Heart left ventricle (tissue), 16 donors: ENCODE measurements at regions not wholly inside any gene's neighbourhood (a gene's known extent, or its start where the extent isn't known, plus 50 kb on each side); places are given as distances from the start of the nearest gene placed in this dataset.

ENCODE experiments used
- ATAC-seq, 4 donors: fragments of 200-7000 bp; cut with Tn5 transposase; one replicate each; pipeline ENCODE4 v1.9.1; 2020 to 2022; ENCODE audit warnings: moderate library complexity in 4 of 4, mild to moderate bottlenecking in 3 of 4, moderate number of reproducible peaks in 1 of 4
- DNase-seq, 5 donors: peaks; one replicate each; pipeline ENCODE4 v3.0.0-alpha.2; 2020
- H3K27ac ChIP-seq, 12 donors: fragments of 200-600 bp; sonication (generic) in 4 of 12; one replicate each; pipeline versions ENCODE4 v1.5.0 to v1.8.0; 2016 to 2022; ENCODE audit warnings: mild to moderate bottlenecking in 2 of 12
- H3K27me3 ChIP-seq, 9 donors: fragments of 200-600 bp; sonication (generic) in 2 of 9; one replicate each; pipeline versions ENCODE4 v1.5.1 to v1.8.0; 2016 to 2022; ENCODE audit warnings: mild to moderate bottlenecking in 3 of 9
- H3K36me3 ChIP-seq, 9 donors: fragments of 200-600 bp; sonication (generic) in 2 of 9; one replicate each; pipeline versions ENCODE4 v1.5.0 to v1.8.0; 2018 to 2022; ENCODE audit warnings: mild to moderate bottlenecking in 2 of 9
- H3K4me1 ChIP-seq, 12 donors: fragments of 200-600 bp; sonication (generic) in 4 of 12; one replicate each; pipeline versions ENCODE4 v1.5.0 to v1.8.0; 2016 to 2022; ENCODE audit warnings: mild to moderate bottlenecking in 3 of 12
- H3K4me3 ChIP-seq, 12 donors: fragments of 200-600 bp; sonication (generic) in 4 of 12; one replicate each; pipeline versions ENCODE4 v1.5.0 to v1.8.0; 2017 to 2022; ENCODE audit warnings: mild to moderate bottlenecking in 9 of 12, moderate library complexity in 4 of 12
- H3K9me3 ChIP-seq, 12 donors: fragments of 200-600 bp; sonication (generic) in 4 of 12; one replicate each; pipeline versions ENCODE4 v1.5.0 to v1.8.0; 2016 to 2022; ENCODE audit warnings: mild to moderate bottlenecking in 1 of 12
- POLR2A ChIP-seq, 2 donors: fragments of 450-650 bp; IDR thresholded peaks; one replicate each; pipeline ENCODE4 v1.6.1; 2017; ENCODE audit warnings: antibody characterized with exemption in 2 of 2, mild to moderate bottlenecking in 2 of 2, moderate library complexity in 2 of 2
- WGBS, 4 donors: extraction: QIAGEN DNeasy Blood & Tissue Kit in 2 of 4; methylation state at CpG; one replicate each; pipeline versions ENCODE4 v1.1.5 to v1.1.7; 2013 to 2018; 5-methylcytosine and 5-hydroxymethylcytosine counted together
- intact Hi-C, 10 donors: fragments of 100-400 bp; cut with DNase I; formaldehyde crosslinking; loops; one replicate each; pipeline versions ENCODE4 v1.11.1 to v1.14.2; 2022
- TF ChIP-seq, protein P1 (sequence below), 12 donors: fragments of 200-600 bp; sonication (generic) in 4 of 12; IDR thresholded peaks; one replicate each; pipeline versions ENCODE4 v1.5.0 to v1.8.0; 2018 to 2022; ENCODE audit warnings: antibody characterized with exemption in 12 of 12, mild to moderate bottlenecking in 5 of 12
- donor health status: ischemic (EF 13 %, LVEDD 7.1; RV severe dilation, severe dysfunction).
- donor health status: healthy with polysubstance abuse.
- donor health status: DM: no; HTN: yes; CAD: no.
- donor health status: DM: no; HTN: no; CAD: no.
- donor health status: ischemic (EF 25% LVEDD 6.9; RV normal size, moderate dysfunction).
- donor health status: ischemic (EF 25% LVEDD 5.7; RV mildly dilated, moderate dysfunction).
- donor health status: healthy.
- donor health status: DM: yes; HTN: yes; CAD: no.
- donor health status: ischemic (EF 35%, LVEDD 5.7; RV mildly dilated, moderate dysfunction).
- donor health status: nonischemic (EF 11% LVEDD 7.7; RV severe dilation, severe dysfunction).
- donor health status: DM: yes; HTN: yes; CAD: no.
- donor health status: PGD.
- donor health status: ischemic (EF 29% LVEDD 5.4; RV normal size, mild dysfunction).
- donor health status: nonischemic (EF 23%, LVEDD 6.1; RV moderate dilation, normal function).

DNA sequence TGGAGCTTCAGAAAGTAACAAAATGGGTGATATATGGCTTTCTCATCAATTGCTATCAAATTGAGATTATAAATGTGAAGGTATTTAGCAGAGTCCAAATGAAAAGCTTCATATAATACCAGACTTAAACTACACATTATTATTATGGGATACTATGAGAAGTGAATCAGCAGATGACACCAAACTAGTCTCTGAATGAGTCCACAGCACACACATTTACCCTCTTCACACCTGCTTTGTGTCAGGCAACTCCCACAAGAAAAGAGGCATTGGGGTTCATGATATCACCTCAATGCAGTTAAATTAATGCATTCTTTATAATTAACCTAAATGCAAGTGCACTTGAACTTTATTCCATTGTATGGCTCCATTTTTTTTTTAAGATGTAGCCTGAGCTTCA, 330.5 kb downstream of the BCL11B start:
- H3K36me3 ChIP-seq = no peaks in the 10 kb centered on the region
- peaks cover 0 to 13% (median 0%) of the 10 kb centered on the region in 12 donors for H3K4me1 ChIP-seq
- intact Hi-C loops = no loop called here
- TF ChIP-seq, protein P1, sequence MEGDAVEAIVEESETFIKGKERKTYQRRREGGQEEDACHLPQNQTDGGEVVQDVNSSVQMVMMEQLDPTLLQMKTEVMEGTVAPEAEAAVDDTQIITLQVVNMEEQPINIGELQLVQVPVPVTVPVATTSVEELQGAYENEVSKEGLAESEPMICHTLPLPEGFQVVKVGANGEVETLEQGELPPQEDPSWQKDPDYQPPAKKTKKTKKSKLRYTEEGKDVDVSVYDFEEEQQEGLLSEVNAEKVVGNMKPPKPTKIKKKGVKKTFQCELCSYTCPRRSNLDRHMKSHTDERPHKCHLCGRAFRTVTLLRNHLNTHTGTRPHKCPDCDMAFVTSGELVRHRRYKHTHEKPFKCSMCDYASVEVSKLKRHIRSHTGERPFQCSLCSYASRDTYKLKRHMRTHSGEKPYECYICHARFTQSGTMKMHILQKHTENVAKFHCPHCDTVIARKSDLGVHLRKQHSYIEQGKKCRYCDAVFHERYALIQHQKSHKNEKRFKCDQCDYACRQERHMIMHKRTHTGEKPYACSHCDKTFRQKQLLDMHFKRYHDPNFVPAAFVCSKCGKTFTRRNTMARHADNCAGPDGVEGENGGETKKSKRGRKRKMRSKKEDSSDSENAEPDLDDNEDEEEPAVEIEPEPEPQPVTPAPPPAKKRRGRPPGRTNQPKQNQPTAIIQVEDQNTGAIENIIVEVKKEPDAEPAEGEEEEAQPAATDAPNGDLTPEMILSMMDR (IDR thresholded peaks at IDR 0.05) = no peak
- no peak for TF ChIP-seq POLR2A (IDR thresholded peaks at IDR 0.05)
- ATAC-seq (no peak), DNase-seq (no peak)
- no peak overlapping the region for H3K4me3 ChIP-seq
- H3K9me3 ChIP-seq = no peaks in the 10 kb centered on the region
- H3K27me3 ChIP-seq = peaks cover 0 to 14% (median 0%) of the 10 kb centered on the region in 9 donors
- no peak overlapping the region for H3K27ac ChIP-seq

- Histone ChIP-seq H3K4me1 (peaks cover 0 to 13% (median 0%) of the 10 kb centered on the region in 12 donors), H3K4me3 (no peak overlapping the region), H3K27me3 (peaks cover 0 to 7% (median 0%) of the 10 kb centered on the region in 9 donors), H3K9me3 (no peaks in the 10 kb centered on the region), H3K36me3 (no peaks in the 10 kb centered on the region), H3K27ac (no peak overlapping the region)
- intact Hi-C loops = no loop called here
- WGBS, 4 donors = 85 to 93% (median 90%) methylated on average over 6 of the region's 6 CpGs
- DNase-seq = no peak
- TF ChIP-seq POLR2A (IDR thresholded peaks at IDR 0.05) = no peak
- TF ChIP-seq, protein P1 (IDR thresholded peaks at IDR 0.05) = no peak
- no peak for ATAC-seq
These were observed 328.1 kb downstream of the BCL11B start for GRCh38 chr14:98943907-98944306.

DNA sequence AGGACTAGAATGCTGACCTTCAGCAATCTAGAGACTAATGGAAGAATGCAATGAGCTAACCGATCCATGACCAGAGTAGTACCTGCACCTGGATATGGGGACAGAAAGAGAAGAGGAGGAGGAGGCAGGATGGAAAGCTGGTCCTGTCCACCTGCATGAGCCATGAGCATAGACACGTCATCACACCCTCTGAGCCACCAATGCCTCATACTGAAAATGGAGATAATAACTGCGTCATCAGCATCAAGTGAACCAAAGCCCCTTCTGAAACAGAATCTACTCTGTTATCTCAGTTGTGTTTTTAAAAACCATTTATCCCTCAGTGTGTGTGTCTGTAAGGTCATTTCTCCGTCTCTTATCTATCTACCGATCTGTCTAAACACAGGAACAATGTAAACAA, 327.0 kb downstream of the BCL11B start:
- H3K36me3 ChIP-seq = no peaks in the 10 kb centered on the region
- H3K9me3 ChIP-seq = no peaks in the 10 kb centered on the region
- H3K27ac ChIP-seq = no peak overlapping the region
- H3K27me3 ChIP-seq = peaks cover 0 to 7% (median 0%) of the 10 kb centered on the region in 9 donors
- no peak overlapping the region for H3K4me3 ChIP-seq
- intact Hi-C loops = no loop called here
- DNase-seq = no peak
- 72 to 80% (median 77%) methylated on average over 5 of the region's 5 CpGs for WGBS, 4 donors
- no peak for ATAC-seq
- TF ChIP-seq, protein P1 (IDR thresholded peaks at IDR 0.05) = no peak
- no peak for TF ChIP-seq POLR2A (IDR thresholded peaks at IDR 0.05)
- H3K4me1 ChIP-seq = peaks cover 0 to 13% (median 0%) of the 10 kb centered on the region in 12 donors

DNA sequence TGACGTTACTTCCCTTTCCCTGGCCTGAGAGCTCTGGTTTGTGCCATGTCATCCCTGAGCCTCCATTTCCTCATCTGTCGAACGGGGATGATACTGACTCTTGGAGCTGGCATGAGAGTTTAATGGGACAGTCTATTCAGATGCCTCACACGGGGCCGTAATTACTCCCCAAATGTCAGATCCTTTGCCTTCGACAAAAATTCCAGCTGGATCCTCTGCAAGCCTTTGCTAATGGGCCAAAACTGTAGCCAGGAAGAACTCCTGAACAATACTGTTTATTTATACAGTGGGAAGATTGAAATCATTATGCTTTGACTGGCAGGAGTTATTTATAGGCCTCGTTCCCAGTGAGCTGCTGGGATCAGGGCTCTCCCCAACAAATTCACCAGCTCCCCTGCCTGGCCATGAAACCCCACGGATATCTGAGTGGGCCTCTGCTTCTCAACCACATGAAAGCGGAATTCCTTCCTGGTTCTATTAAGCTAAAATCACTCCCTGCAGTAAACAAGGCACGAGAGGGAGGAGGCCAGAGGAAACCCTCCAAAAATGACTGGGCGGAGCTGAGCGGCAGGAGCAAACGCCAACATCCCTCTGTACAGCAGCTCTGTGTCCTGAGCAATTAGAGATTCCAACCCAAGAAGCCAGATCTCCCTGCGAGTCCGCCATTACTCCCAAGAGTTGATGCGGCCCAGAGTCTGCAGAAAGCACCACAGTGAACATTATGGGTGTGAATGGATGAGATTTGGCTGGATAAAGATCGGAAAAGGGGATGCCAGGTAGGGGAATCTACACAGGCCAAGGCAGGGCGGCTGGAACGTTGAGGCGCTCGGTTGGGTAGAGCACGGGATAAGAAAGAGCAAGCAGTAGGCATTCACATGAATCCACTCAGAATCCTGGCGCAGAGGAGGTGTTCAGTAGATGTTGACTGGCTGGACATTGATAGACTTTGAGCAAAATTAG, 326.1 kb downstream of the BCL11B start:
- Histone ChIP-seq H3K4me3 (no peak overlapping the region), H3K4me1 (peaks cover 0 to 13% (median 0%) of the 10 kb centered on the region in 12 donors), H3K27me3 (peaks cover 0 to 7% (median 0%) of the 10 kb centered on the region in 9 donors), H3K36me3 (no peaks in the 10 kb centered on the region), H3K9me3 (no peaks in the 10 kb centered on the region), H3K27ac (peak overlapping the region in 1 of 12 donors; percentile 34)
- intact Hi-C loops = no loop called here
- no peak for TF ChIP-seq POLR2A (IDR thresholded peaks at IDR 0.05)
- TF ChIP-seq, protein P1 (IDR thresholded peaks at IDR 0.05) = no peak
- ATAC-seq (peak in 1 of 4 donors; percentile 53), DNase-seq (no peak)
- 53 to 67% (median 64%) methylated on average over 23 of the region's 23 CpGs for WGBS, 4 donors
